Caco-2 (cell line): ENCODE measurements at regions not wholly inside any gene's neighbourhood (a gene's known extent, or its start where the extent isn't known, plus 50 kb on each side); places are given as distances from the start of the nearest gene placed in this dataset.

ENCODE experiments used
- BruUV-seq: library from RNA; stranded (reverse); fragments of 400-500 nt; replicated peaks from 2 replicates; lab custom pipeline; 2021; lab: Mats Ljungman, UMichigan
- CTCF ChIA-PET: fragments of 300-600 bp; sonication (Branson Sonifier 250); formaldehyde crosslinking; loops from one replicate; lab custom pipeline; 2022; ENCODE audit warnings: antibody characterized with exemption; lab: Charles Lee
- POLR2A ChIA-PET: fragments of 300-600 bp; sonication (Branson Sonifier 250); formaldehyde crosslinking; loops from one replicate; lab custom pipeline; 2022; ENCODE audit warnings: antibody characterized with exemption; lab: Charles Lee
- DNase-seq, 2 experiments: peaks; one replicate each; pipeline versions ENCODE4 v3.0.0 to v3.0.0-alpha.2; 2020 to 2022
- H3K27me3 ChIP-seq: replicated peaks from 2 replicates; pipeline ENCODE4 v1.6.0; 2011; ENCODE audit warnings: low read length; ENCODE audit not compliant: control insufficient read depth, insufficient read depth
- H3K36me3 ChIP-seq: 2 replicates; pipeline ENCODE4 v1.5.1; 2011; ENCODE audit warnings: low read length; ENCODE audit not compliant: control insufficient read depth, insufficient read depth
- H3K4me1 ChIP-seq: fragments of 250-450 bp; sonication (Bioruptor Pico); 2 replicates; pipeline ENCODE4 v1.5.1; 2020; ENCODE audit warnings: mild to moderate bottlenecking
- H3K4me3 ChIP-seq: 2 replicates; pipeline ENCODE4 v1.5.1; 2011; ENCODE audit warnings: low read depth, mild to moderate bottlenecking, control low read depth, low read length
- H3K9me3 ChIP-seq: fragments of 250-450 bp; sonication (Bioruptor Pico); 2 replicates; pipeline ENCODE4 v1.5.1; 2020; ENCODE audit warnings: mild to moderate bottlenecking, moderate library complexity
- H3K27ac Mint-ChIP-seq: one replicate; pipeline ENCODE4 v1.8.0; 2022; ENCODE audit warnings: mixed read lengths; ENCODE audit not compliant: unreplicated experiment
- H3K27me3 Mint-ChIP-seq: one replicate; pipeline ENCODE4 v1.8.0; 2022; ENCODE audit warnings: mixed read lengths; ENCODE audit not compliant: insufficient read depth, unreplicated experiment
- H3K36me3 Mint-ChIP-seq: one replicate; pipeline ENCODE4 v1.8.0; 2022; ENCODE audit warnings: mild to moderate bottlenecking, mixed read lengths; ENCODE audit not compliant: insufficient read depth, unreplicated experiment
- H3K4me1 Mint-ChIP-seq: one replicate; pipeline ENCODE4 v1.8.0; 2022; ENCODE audit warnings: low read depth, mixed read lengths; ENCODE audit not compliant: unreplicated experiment
- H3K4me3 Mint-ChIP-seq: one replicate; pipeline ENCODE4 v1.8.0; 2022; ENCODE audit warnings: mild to moderate bottlenecking, moderate library complexity, mixed read lengths; ENCODE audit not compliant: unreplicated experiment
- H3K9me3 Mint-ChIP-seq: one replicate; pipeline ENCODE4 v1.8.0; 2022; ENCODE audit warnings: mixed read lengths; ENCODE audit not compliant: unreplicated experiment
- CTCF ChIP-seq, 2 experiments: fragments of 200-600 bp in 1 of 2; IDR thresholded peaks; 1 replicate in 1 of 2; 2 replicates in 1 of 2; pipeline versions ENCODE4 v1.5.1 to v1.8.0; 2011 to 2022; ENCODE audit warnings: antibody characterized with exemption in 1 of 2, control low read depth in 1 of 2, inconsistent platforms in 1 of 2, low read depth in 1 of 2, low read length in 1 of 2, mild to moderate bottlenecking in 1 of 2, moderate library complexity in 1 of 2; ENCODE audit not compliant: insufficient read depth in 1 of 2, severe bottlenecking in 1 of 2, unreplicated experiment in 1 of 2
- intact Hi-C: fragments of 100-400 bp; cut with micrococcal nuclease; formaldehyde crosslinking; loops from one replicate; pipeline ENCODE4 v1.10.0; 2022; ENCODE audit not compliant: unreplicated experiment

GRCh38 chr9:102362470-102363132 lies 624.2 kb upstream of the GRIN3A start:
- Mint-ChIP-seq H3K27me3 (no peaks in the 10 kb centered on the region), H3K4me1 (no peaks in the 10 kb centered on the region), H3K4me3 (no peak overlapping the region), H3K9me3 (no peaks in the 10 kb centered on the region), H3K36me3 (no peaks in the 10 kb centered on the region), H3K27ac (no peak overlapping the region)
- TF ChIP-seq CTCF (IDR thresholded peaks at IDR 0.05; ENCODE audit: insufficient read depth in 1 of 2, low read depth in 1 of 2, low read length in 1 of 2, severe bottlenecking in 1 of 2, unreplicated experiment in 1 of 2) = no peak
- BruUV-seq = no TSS peak
- no peaks in the 10 kb centered on the region for H3K27me3 ChIP-seq
- ChIA-PET CTCF (no interaction called here), POLR2A (no interaction called here)
- intact Hi-C loops = no loop called here
- H3K9me3 ChIP-seq = no peaks in the 10 kb centered on the region
- H3K36me3 ChIP-seq = no peaks in the 10 kb centered on the region
- H3K4me3 ChIP-seq = no peak overlapping the region
- DNase-seq = no peak
- H3K4me1 ChIP-seq = no peaks in the 10 kb centered on the region

GRCh38 chr9:102360846-102361245 lies 622.4 kb upstream of the GRIN3A start:
- Histone ChIP-seq H3K4me1 (no peaks in the 10 kb centered on the region), H3K27me3 (no peaks in the 10 kb centered on the region), H3K36me3 (no peaks in the 10 kb centered on the region), H3K4me3 (no peak overlapping the region), H3K9me3 (no peaks in the 10 kb centered on the region; the same call in none of the 2 replicates)
- H3K27me3 Mint-ChIP-seq = no peaks in the 10 kb centered on the region
- peaks cover 9% of the 10 kb centered on the region for H3K9me3 Mint-ChIP-seq
- H3K4me3 Mint-ChIP-seq = no peak overlapping the region
- no peaks in the 10 kb centered on the region for H3K4me1 Mint-ChIP-seq
- DNase-seq = no peak
- intact Hi-C loops = no loop called here
- no peak overlapping the region for H3K27ac Mint-ChIP-seq
- no peak for TF ChIP-seq CTCF (IDR thresholded peaks at IDR 0.05; ENCODE audit: insufficient read depth in 1 of 2, low read depth in 1 of 2, low read length in 1 of 2, severe bottlenecking in 1 of 2, unreplicated experiment in 1 of 2)
- no TSS peak for BruUV-seq
- POLR2A ChIA-PET = no interaction called here
- CTCF ChIA-PET = no interaction called here
- no peaks in the 10 kb centered on the region for H3K36me3 Mint-ChIP-seq

- no peaks in the 10 kb centered on the region for H3K4me1 Mint-ChIP-seq
- peak in 1 of 2 experiments; percentile 6 for DNase-seq
- ChIA-PET CTCF (no interaction called here), POLR2A (no interaction called here)
- H3K4me3 Mint-ChIP-seq = no peak overlapping the region
- no peak for TF ChIP-seq CTCF (IDR thresholded peaks at IDR 0.05; ENCODE audit: insufficient read depth in 1 of 2, low read depth in 1 of 2, low read length in 1 of 2, severe bottlenecking in 1 of 2, unreplicated experiment in 1 of 2)
- no peaks in the 10 kb centered on the region for H3K36me3 Mint-ChIP-seq
- H3K27me3 Mint-ChIP-seq = no peaks in the 10 kb centered on the region
- no peak overlapping the region for H3K27ac Mint-ChIP-seq
- no TSS peak for BruUV-seq
- Histone ChIP-seq H3K27me3 (no peaks in the 10 kb centered on the region), H3K9me3 (no peaks in the 10 kb centered on the region; the same call in none of the 2 replicates), H3K4me3 (no peak overlapping the region), H3K36me3 (no peaks in the 10 kb centered on the region), H3K4me1 (no peaks in the 10 kb centered on the region)
- peaks cover 12% of the 10 kb centered on the region for H3K9me3 Mint-ChIP-seq
- intact Hi-C loops = no loop called here
Observed at GRCh38 chr9:102355982-102356381, 617.5 kb upstream of the GRIN3A start.
